ENCODE measurements at regions not wholly inside any gene's neighbourhood (a gene's known extent, or its start where the extent isn't known, plus 50 kb on each side); places are given as distances from the start of the nearest gene placed in this dataset.

DNA sequence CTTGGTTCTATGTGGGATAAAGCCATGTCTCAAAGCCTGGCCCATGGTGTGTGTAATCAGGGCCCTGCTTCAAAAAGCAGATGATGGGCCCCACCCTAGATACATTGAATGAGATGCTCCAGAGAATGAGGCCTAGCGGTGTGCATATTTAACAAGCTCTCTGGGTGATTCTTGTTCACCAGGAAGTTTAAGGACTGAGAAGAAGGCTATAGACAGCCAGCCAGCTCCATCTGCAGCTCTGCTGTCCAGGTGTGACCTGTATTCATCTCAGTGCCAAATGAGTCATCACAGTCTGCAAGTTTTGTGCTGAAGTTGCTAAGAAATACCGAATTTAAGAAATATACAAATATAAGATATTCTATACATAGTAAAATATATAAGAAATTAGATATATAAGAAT is 182.0 kb upstream of the RUNX1 start:
- peaks cover 0 to 3% of the 10 kb centered on the region in 2 donors for H3K9me3 ChIP-seq (ENCODE audit: control insufficient read depth in 1 of 2, low read length in 2 of 2)
- H3K4me3 ChIP-seq (ENCODE audit: low read depth in 1 of 2, low read length in 2 of 2): no peak overlapping the region
- H3K36me3 ChIP-seq (ENCODE audit: control insufficient read depth in 1 of 2, insufficient read depth in 2 of 2, low read length in 2 of 2): no peaks in the 10 kb centered on the region
- H3K27me3 ChIP-seq (ENCODE audit: low read depth, low read length): no peaks in the 10 kb centered on the region
- H3K4me1 ChIP-seq (ENCODE audit: control insufficient read depth in 1 of 2, insufficient read depth in 2 of 2, low read length in 2 of 2): no peaks in the 10 kb centered on the region
- no peak overlapping the region for H3K27ac ChIP-seq (ENCODE audit: low read length)

DNA sequence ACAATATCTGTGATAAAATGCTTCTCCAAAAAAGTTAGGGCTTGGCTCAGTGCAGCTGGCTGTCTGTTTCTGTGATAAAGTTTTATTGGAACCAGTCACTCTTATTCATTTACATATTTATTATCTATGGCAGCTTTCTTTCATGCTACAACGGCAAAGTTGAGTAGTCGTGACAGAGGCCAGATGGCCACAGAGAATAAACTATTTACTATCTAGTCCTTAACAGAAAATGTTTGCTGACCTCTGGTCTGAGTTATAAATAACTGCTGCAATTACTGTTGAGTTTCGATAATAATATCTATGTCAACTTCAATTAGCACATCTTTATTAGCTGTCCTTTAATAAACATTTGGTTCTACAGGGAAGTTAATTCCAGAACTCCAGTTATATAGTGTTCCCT is 180.2 kb upstream of the RUNX1 start:
- H3K27ac ChIP-seq (ENCODE audit: low read length): no peak overlapping the region
- no peaks in the 10 kb centered on the region for H3K27me3 ChIP-seq (ENCODE audit: low read depth, low read length)
- H3K4me1 ChIP-seq (ENCODE audit: control insufficient read depth in 1 of 2, insufficient read depth in 2 of 2, low read length in 2 of 2): no peaks in the 10 kb centered on the region

DNA sequence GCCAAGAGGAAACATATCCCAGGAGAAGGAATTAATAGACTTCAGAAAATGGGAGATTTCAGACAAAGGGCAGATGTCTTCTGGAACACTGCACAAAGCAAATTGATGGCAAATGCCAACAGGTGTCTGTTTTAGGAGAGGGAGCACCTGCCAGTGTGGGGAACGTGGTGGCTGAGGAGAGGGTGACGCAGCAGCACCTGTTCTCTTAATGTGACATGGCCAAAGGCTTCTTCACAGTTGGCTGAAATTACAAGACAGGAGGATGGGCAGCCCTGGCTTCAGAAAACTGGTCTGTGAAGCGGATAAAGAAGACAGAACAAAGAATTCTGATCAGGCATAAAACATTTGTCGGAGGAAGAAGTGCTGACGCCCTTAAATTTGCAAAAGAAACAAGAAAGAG is 178.7 kb upstream of the RUNX1 start:
- Histone ChIP-seq H3K4me3 (ENCODE audit: low read depth in 1 of 2, low read length in 2 of 2) (no peak overlapping the region), H3K27me3 (ENCODE audit: low read depth, low read length) (no peaks in the 10 kb centered on the region), H3K27ac (ENCODE audit: low read length) (no peak overlapping the region), H3K9me3 (ENCODE audit: control insufficient read depth in 1 of 2, low read length in 2 of 2) (no peaks in the 10 kb centered on the region), H3K4me1 (ENCODE audit: control insufficient read depth in 1 of 2, insufficient read depth in 2 of 2, low read length in 2 of 2) (peaks cover 3 to 5% of the 10 kb centered on the region in 2 donors), H3K36me3 (ENCODE audit: control insufficient read depth in 1 of 2, insufficient read depth in 2 of 2, low read length in 2 of 2) (no peaks in the 10 kb centered on the region)

More for the DNA sequence above, 180.2 kb upstream of the RUNX1 start:
- Histone ChIP-seq H3K4me3 (ENCODE audit: low read depth in 1 of 2, low read length in 2 of 2) (no peak overlapping the region), H3K9me3 (ENCODE audit: control insufficient read depth in 1 of 2, low read length in 2 of 2) (no peaks in the 10 kb centered on the region), H3K36me3 (ENCODE audit: control insufficient read depth in 1 of 2, insufficient read depth in 2 of 2, low read length in 2 of 2) (no peaks in the 10 kb centered on the region)

DNA sequence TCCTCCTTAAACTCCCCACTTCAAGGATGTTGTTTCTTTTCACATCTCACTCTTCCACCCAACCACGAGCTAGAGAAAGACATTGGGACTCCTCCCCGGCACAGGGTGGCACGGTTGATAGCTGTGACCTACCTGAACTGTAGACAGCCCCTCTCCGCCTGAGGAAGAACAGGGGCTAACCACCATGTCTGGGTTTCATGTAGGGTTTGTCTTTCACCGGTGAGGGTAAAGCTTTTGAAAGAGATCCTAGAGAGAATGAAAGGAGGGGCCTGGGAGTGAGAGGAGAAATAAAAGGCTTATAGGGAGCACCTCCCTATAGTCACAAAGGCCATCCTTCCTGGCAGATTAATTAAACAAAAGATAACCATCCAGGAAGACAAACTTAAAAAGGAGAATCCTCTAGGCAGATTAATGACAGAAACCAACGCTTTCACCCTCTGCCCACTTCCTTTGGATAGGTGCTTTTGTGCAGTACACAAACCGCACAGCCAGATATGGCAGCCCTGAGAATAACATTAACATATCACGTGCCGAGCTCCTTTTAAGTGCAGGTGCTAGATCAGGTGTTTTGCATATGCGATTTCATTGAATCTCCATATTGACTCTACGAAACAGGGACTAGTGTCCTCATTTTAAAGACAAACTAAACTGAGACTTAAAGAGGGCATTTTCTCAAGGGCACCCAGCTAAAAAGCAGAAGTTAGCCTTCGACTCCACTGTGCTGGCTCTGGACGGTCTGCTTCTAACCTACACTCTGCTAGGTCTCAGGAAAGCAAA is 178.1 kb upstream of the RUNX1 start:
- Histone ChIP-seq H3K4me1 (ENCODE audit: control insufficient read depth in 1 of 2, insufficient read depth in 2 of 2, low read length in 2 of 2) (peaks cover 3 to 5% of the 10 kb centered on the region in 2 donors), H3K27me3 (ENCODE audit: low read depth, low read length) (no peaks in the 10 kb centered on the region), H3K9me3 (ENCODE audit: control insufficient read depth in 1 of 2, low read length in 2 of 2) (no peaks in the 10 kb centered on the region), H3K27ac (ENCODE audit: low read length) (no peak overlapping the region), H3K36me3 (ENCODE audit: control insufficient read depth in 1 of 2, insufficient read depth in 2 of 2, low read length in 2 of 2) (no peaks in the 10 kb centered on the region), H3K4me3 (ENCODE audit: low read depth in 1 of 2, low read length in 2 of 2) (no peak overlapping the region)

DNA sequence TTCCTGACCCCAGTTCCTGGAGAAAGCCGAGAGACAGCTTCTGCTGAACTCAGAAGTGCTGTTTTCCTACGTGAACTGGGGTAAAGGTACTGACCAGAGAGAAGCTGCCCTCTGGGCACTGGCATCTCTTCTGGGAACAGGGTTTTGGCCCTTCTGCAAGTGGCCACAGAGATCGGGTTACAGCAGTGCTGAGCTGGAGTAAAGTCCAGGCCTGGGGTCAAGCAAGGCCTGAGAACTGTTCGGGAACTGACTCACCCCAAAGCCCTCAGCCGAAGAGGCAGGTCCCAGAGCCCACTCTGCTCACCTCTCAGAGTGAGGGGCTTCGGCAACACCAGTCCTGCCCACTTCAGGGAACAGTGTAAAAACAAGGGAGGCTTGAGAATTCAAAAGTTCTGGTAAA is 177.2 kb upstream of the RUNX1 start:
- Histone ChIP-seq H3K27ac (ENCODE audit: low read length) (no peak overlapping the region), H3K4me1 (ENCODE audit: control insufficient read depth in 1 of 2, insufficient read depth in 2 of 2, low read length in 2 of 2) (peaks cover 3 to 5% of the 10 kb centered on the region in 2 donors), H3K9me3 (ENCODE audit: control insufficient read depth in 1 of 2, low read length in 2 of 2) (no peaks in the 10 kb centered on the region), H3K27me3 (ENCODE audit: low read depth, low read length) (no peaks in the 10 kb centered on the region), H3K4me3 (ENCODE audit: low read depth in 1 of 2, low read length in 2 of 2) (no peak overlapping the region), H3K36me3 (ENCODE audit: control insufficient read depth in 1 of 2, insufficient read depth in 2 of 2, low read length in 2 of 2) (no peaks in the 10 kb centered on the region)

DNA sequence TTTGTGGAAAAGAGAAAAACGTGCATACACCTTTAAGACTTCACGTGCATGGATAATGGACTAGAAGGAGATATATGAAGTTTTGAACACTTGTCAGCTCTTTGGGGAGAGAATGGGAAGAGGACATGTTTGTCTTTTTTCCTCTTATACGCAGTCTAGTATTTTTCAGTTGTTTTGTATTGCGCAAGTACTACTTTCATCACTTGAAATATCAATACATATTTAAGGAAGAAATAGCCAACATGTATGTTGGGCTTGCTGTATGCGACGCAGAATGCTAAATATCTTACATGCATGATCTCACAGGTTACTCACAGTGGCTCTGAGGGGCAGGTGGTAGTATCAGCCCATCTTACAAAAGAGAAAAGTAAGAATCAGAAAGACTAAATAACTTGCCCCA is 176.5 kb upstream of the RUNX1 start:
- Histone ChIP-seq H3K36me3 (ENCODE audit: control insufficient read depth in 1 of 2, insufficient read depth in 2 of 2, low read length in 2 of 2) (no peaks in the 10 kb centered on the region), H3K4me1 (ENCODE audit: control insufficient read depth in 1 of 2, insufficient read depth in 2 of 2, low read length in 2 of 2) (peaks cover 3 to 5% of the 10 kb centered on the region in 2 donors), H3K9me3 (ENCODE audit: control insufficient read depth in 1 of 2, low read length in 2 of 2) (no peaks in the 10 kb centered on the region), H3K27ac (ENCODE audit: low read length) (no peak overlapping the region), H3K27me3 (ENCODE audit: low read depth, low read length) (no peaks in the 10 kb centered on the region), H3K4me3 (ENCODE audit: low read depth in 1 of 2, low read length in 2 of 2) (no peak overlapping the region)

DNA sequence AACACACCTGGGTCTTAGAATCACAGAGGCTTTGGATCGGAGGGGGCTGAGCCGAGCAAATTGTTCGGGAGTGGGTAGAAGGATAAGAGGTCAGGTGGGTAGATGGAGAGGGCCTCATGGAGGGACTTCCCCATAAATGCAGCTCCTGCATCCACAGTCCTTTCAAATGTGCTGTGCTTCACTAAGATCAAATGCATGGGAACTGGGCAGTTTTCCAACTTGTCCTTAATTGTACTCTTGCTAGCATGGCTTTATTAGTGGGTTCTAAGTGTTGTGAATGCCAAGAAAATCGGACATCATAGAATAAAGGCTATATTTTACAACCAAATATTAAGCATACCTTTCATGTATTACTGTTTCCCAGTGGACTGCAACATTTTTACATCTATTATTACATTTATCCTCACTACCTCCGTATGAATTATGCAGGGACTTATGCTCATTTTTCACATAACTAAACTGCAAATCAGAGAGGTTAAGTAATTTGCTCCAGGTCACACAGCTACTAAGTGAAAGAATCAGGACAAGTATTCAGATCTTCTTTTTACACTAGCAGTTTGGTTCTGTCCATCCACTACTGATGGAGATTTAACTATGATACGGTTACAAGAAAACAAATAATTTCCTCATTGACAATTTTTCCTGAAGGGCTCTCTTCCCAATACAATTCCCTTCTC is 174.5 kb upstream of the RUNX1 start:
- Histone ChIP-seq H3K27me3 (ENCODE audit: low read depth, low read length) (no peaks in the 10 kb centered on the region), H3K36me3 (ENCODE audit: control insufficient read depth in 1 of 2, insufficient read depth in 2 of 2, low read length in 2 of 2) (no peaks in the 10 kb centered on the region), H3K4me1 (ENCODE audit: control insufficient read depth in 1 of 2, insufficient read depth in 2 of 2, low read length in 2 of 2) (peaks cover 3 to 5% of the 10 kb centered on the region in 2 donors), H3K9me3 (ENCODE audit: control insufficient read depth in 1 of 2, low read length in 2 of 2) (no peaks in the 10 kb centered on the region), H3K4me3 (ENCODE audit: low read depth in 1 of 2, low read length in 2 of 2) (no peak overlapping the region), H3K27ac (ENCODE audit: low read length) (no peak overlapping the region)

DNA sequence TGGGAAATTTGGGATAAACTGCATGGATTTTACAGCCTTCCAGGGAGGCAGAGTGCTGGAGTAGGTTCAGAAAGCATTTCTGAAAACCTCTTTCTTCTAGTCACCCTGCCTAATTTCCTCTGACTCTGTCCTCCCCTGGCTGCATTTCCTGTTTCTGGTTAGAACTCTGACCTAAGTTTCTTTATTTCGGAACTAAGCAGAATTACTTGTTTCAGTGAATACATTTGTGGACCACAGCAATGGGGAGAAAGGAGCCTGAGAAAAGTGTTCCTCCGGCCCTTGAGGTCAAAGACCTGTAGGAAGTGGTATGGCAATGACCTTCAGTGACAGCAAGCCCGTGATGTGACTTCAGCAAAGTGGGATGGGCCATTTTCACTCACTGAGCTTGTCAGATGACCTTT is 173.4 kb upstream of the RUNX1 start:
- no peaks in the 10 kb centered on the region for H3K36me3 ChIP-seq (ENCODE audit: control insufficient read depth in 1 of 2, insufficient read depth in 2 of 2, low read length in 2 of 2)
- H3K27me3 ChIP-seq (ENCODE audit: low read depth, low read length): no peaks in the 10 kb centered on the region
- H3K27ac ChIP-seq (ENCODE audit: low read length): no peak overlapping the region
- no peaks in the 10 kb centered on the region for H3K9me3 ChIP-seq (ENCODE audit: control insufficient read depth in 1 of 2, low read length in 2 of 2)
- H3K4me1 ChIP-seq (ENCODE audit: control insufficient read depth in 1 of 2, insufficient read depth in 2 of 2, low read length in 2 of 2): peaks cover 3 to 5% of the 10 kb centered on the region in 2 donors
- no peak overlapping the region for H3K4me3 ChIP-seq (ENCODE audit: low read depth in 1 of 2, low read length in 2 of 2)

DNA sequence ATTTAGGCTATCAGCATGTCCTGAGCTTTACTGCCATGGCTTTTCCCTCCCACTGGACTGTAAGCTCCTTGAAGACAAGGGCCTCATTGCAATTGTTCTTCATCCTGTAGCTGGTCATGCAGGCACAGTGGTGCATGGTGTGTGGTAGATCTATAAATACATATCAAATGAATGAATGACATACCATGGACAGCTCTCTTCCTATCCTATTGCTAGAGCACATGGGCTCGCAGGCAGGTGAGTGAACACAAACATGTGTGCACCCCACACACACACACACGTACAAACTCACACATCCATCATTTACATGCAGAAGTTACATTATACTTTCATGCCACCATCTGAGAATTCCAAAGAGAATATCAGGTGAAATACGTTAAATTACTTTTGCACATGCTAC is 172.9 kb upstream of the RUNX1 start:
- no peak overlapping the region for H3K4me3 ChIP-seq (ENCODE audit: low read depth in 1 of 2, low read length in 2 of 2)
- H3K4me1 ChIP-seq (ENCODE audit: control insufficient read depth in 1 of 2, insufficient read depth in 2 of 2, low read length in 2 of 2): peaks cover 3 to 5% of the 10 kb centered on the region in 2 donors
- no peak overlapping the region for H3K27ac ChIP-seq (ENCODE audit: low read length)
- H3K36me3 ChIP-seq (ENCODE audit: control insufficient read depth in 1 of 2, insufficient read depth in 2 of 2, low read length in 2 of 2): no peaks in the 10 kb centered on the region
- no peaks in the 10 kb centered on the region for H3K27me3 ChIP-seq (ENCODE audit: low read depth, low read length)
- H3K9me3 ChIP-seq (ENCODE audit: control insufficient read depth in 1 of 2, low read length in 2 of 2): no peaks in the 10 kb centered on the region

DNA sequence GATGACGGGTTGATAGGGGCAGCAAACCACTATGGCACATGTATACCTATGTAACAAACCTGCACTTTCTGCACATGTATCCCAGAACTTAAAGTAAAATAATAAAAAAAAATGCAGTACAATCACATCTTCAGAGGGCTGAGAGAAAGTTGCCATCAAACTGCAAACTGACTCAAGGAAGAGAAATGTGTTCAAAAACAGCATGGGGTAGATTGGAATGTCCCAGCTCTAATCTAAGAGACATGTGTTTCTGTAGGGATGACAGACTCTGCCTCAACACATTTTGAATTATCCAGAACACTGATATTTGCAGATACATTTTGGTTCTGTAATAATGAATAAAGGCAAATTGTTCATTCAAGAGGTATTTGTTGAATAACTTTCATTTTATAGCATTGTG is 171.2 kb upstream of the RUNX1 start:
- Histone ChIP-seq H3K27me3 (ENCODE audit: low read depth, low read length) (no peaks in the 10 kb centered on the region), H3K4me1 (ENCODE audit: control insufficient read depth in 1 of 2, insufficient read depth in 2 of 2, low read length in 2 of 2) (peaks cover 3 to 5% of the 10 kb centered on the region in 2 donors), H3K36me3 (ENCODE audit: control insufficient read depth in 1 of 2, insufficient read depth in 2 of 2, low read length in 2 of 2) (no peaks in the 10 kb centered on the region), H3K27ac (ENCODE audit: low read length) (no peak overlapping the region), H3K9me3 (ENCODE audit: control insufficient read depth in 1 of 2, low read length in 2 of 2) (no peaks in the 10 kb centered on the region), H3K4me3 (ENCODE audit: low read depth in 1 of 2, low read length in 2 of 2) (no peak overlapping the region)

DNA sequence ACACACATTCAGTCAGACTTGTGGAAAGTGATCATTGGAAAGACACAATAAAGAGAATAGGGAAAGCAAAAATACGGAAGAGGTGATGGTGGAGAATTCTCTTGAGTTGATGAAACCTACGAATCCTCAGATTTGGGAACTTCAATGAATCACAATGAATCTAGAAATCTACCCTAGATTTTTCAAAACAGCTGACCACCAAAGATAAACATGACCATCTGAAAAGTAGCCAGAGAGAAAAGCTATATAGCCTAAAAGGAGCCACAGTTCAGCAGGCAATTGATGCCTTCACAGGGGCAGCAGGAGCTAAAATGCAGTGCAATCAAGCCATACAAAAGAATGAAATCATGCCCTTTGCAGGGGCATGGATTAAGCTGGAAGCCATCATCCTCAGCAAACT is 170.6 kb upstream of the RUNX1 start:
- Histone ChIP-seq H3K4me3 (ENCODE audit: low read depth in 1 of 2, low read length in 2 of 2) (no peak overlapping the region), H3K27me3 (ENCODE audit: low read depth, low read length) (no peaks in the 10 kb centered on the region), H3K36me3 (ENCODE audit: control insufficient read depth in 1 of 2, insufficient read depth in 2 of 2, low read length in 2 of 2) (no peaks in the 10 kb centered on the region), H3K9me3 (ENCODE audit: control insufficient read depth in 1 of 2, low read length in 2 of 2) (no peaks in the 10 kb centered on the region), H3K27ac (ENCODE audit: low read length) (no peak overlapping the region), H3K4me1 (ENCODE audit: control insufficient read depth in 1 of 2, insufficient read depth in 2 of 2, low read length in 2 of 2) (peaks cover 3 to 5% of the 10 kb centered on the region in 2 donors)
